GM19035 (cell line): ENCODE measurements at regions not wholly inside any gene's neighbourhood (a gene's known extent, or its start where the extent isn't known, plus 50 kb on each side); places are given as distances from the start of the nearest gene placed in this dataset.

Experiments used
- ATAC-seq: cut with Tn5 transposase; IDR thresholded peaks from one replicate; pipeline ENCODE4 v1.9.1; 2021; ENCODE audit not compliant: unreplicated experiment

DNA sequence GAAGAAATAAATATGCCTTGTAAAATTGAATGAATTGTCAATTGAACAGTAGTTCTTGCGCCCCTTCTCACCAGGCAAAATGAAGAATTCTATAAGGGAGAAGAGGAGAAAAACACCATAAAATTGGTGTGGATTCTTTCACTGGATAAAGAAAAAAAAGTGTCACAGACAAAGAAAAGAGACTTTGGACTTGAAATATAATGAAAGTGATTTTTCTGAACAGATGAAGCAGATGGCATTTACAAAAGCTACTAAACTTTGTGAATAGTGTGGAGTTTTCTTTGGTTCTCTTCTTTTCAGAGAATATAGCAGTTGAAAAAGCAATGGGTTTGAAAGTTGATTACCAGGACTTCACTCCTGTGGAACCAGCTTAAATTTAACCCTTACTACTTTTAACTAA lies 945.7 kb downstream of the DSC3 start:
- no peak for ATAC-seq

DNA sequence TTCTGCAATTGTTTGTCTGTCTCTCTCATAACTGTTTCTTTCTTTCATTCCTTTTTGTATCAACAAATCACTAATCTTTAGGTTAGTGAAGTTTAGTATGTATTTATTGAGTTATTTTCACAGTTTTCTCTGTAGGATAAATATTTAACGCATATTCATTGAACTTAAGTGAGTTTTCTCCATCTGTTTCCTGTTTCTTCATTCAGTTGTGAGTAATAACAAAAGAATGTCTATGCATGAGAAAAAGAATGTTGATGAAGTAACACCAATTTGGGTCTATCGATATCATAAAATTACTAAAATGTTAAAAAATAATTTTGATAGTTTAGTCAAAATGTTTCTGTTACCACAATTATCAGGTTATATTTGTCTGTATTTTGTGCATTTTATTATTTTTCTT lies 948.0 kb downstream of the DSC3 start:
- no peak for ATAC-seq

DNA sequence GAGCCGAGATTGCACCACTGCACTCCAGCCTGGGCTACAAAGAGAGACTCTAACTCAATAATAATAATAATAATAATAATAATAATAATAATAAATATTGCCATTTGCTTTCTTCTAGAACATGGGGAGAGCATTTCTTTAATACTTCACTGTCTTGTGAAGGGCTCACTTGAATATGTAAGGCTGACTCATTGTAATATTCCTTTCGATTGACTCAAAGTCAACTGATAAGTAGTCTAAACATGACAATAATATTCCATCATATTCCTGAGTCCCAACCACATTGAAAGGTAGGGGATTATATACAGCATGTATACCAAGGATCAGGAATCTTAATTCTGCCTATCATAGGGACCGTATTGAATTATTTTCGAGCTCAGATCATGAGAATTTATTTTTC lies 949.2 kb downstream of the DSC3 start:
- no peak for ATAC-seq

DNA sequence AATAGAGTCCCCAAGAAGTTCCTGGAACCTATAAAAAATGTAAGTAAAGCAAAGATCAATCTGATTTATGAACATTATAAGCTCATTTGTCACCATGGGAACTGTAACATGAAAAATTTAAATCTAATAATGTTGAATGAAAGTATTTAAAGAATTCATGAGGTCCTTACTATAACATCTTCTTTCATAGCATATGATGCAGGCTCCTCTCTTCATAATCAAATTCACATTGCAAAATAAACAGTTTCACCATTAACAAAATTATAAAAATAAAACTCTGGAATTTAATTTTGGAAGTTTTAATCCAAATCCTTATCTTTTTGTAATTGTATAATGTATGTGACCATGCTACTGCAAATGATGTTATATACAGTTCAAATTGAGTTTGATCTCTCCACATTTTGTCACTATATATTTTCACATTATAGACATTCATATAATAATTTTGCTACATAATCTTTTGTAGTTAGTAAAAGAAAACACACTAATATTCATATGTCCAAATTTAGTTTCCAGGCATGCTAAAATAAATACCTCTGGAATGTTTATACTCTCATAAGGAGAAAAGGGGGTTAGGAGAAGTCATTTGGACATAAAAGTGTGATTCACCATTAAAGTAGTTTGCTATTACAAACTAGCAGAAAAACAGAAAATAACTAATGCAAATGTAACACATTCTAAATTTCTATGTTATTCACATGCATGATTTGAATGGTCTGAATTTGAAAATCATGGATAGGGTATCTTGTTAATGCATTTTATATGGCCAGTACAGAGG lies 954.1 kb downstream of the DSC3 start:
- ATAC-seq = no peak

DNA sequence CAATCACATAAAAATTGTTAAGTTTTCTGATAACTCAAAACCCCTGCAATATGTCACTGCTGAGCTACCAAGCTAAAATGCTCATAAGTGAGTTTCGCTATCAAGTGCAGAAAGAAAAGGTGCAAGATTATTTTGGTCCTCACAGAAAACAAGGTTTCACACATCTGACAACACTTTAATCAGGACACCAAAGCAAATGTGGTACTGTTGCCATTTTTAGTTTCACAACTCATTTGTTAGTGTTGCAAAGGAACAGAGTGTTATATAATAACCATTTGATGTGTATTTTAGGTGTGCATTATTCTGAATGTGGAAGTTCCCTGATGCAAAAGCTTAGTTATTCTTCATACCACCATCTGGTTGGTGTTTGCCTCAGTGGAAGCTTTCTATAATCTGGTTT lies 956.2 kb downstream of the DSC3 start:
- no peak for ATAC-seq

DNA sequence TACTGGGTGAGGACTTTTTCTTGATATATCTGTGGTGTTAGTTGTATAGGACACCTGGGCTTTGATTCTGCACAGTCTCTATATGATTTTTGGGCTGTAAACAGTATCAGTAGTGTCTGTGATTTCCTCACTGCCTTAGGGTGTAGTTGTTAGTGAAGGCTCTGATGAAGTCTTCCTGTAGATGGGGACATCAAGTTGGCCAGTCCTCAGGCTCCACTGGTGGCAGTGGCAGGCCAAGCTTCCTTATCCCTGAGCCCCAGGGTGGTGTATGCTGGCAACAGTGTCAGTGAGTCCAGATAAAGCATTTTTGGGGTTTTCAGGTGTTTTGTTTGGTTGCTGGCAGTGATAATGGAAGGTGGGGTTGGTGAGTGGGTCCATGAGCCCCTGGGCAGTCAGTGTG lies 961.4 kb downstream of the DSC3 start:
- no peak for ATAC-seq

DNA sequence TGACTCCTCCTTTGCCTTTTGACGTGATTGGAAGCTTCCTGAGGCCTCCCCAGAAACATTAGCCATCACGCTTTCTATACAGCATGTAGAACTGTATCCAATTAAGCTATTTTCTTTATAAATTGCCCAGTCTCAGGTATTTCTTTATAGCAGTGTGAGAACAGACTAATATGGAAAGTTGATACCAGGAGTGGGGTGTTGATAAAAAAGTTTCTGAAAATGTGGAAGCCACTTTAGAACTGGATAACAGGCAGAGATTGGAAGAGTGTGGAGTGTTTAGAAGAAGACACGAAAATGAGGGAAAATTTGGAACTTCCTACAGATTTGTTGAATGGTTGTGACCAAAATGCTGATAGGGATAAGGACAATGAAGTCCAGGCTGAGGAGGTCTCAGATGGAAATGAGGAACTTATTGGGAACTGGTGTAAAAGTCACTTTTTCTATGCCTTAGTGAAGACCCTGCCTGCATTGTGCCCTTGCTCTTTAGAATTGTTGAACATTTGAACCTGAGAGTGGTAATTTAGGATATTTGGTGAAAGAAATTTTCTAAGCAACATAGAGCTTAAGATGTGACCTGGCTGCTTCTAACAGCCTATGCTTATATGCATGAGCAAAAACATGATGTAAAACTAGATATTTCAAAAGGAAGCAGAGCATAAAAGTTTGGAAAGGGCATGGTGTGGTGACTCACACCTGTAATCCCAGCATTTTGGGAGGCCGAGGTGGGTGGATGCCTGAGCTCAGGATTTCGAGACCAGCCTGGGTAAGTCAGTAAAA lies 969.7 kb downstream of the DSC3 start:
- no peak for ATAC-seq

DNA sequence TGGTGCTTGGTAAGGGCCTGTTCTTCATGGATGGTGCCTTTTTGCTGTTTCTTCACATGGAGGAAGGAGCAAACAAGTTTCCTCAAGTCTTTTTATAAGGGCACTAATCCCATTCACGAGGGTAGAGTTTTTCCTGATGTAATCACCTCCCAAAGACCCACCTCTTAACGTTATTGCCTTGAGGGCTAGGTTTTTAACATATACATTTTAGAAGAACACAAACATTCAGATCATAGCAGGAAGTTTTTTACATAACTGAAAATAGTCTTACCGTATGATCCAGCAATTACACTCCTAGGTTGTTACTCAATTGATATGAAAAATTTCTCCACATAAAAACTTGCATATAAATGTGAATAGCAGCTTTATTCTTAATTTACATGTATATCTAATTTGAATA lies 976.3 kb downstream of the DSC3 start:
- no peak for ATAC-seq

DNA sequence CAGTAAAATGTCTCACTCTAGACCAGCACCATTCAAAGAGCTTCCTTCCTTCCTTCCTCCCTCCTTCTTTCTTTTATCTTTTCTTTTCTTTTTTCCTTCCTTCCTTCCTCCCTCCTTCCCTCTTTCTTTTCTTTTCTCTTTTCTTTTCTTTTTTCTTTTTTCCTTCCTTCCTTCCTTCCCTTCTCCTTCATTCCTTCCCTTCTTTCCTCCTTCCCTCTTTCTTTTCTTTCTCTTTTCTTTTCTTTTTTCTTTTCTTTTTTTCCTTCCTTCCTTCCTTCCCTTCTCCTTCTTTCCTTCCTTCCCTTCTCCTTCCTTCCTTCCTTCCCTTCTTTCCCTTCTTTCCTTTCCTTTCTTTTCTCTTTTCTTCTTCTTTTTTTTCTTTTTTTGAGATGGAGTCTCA lies 985.1 kb downstream of the DSC3 start:
- no peak for ATAC-seq

DNA sequence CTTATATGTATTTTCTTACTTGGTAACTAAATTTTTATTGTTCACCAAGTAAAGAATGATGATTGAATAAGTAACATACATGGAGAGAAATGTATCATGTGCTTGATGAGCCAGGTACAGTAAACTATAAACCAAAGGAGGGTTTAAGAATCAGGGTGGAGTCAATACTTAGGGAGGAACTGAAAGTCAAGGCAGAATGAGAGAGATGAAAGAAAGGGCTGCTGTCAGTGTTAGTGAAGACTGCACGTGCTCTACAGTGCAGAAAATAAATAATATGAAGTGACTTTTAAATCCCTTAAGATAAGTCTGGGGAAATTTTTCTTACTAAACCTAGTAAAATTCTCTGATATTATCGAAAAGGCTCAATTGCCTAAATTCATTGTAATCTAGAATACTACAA lies 986.0 kb downstream of the DSC3 start:
- no peak for ATAC-seq

DNA sequence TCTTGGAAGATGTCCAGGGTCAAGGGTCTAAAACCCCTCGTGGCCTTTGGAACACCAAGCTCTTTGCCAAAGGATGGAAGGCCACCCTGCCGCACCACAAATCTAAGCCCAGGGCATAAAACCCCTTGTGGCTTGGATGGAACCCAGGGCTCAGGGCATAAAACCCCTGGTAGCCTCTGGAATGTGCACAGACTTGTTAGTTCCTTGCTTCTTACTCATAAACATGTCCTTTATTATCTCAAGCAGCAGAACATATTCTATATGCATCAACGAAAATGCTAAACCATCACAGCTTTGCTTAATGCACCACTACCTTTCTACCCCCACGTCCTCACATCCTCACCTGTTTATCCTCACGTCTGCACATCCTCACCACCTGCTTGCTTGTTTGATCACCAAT lies 998.0 kb downstream of the DSC3 start:
- ATAC-seq = no peak

DNA sequence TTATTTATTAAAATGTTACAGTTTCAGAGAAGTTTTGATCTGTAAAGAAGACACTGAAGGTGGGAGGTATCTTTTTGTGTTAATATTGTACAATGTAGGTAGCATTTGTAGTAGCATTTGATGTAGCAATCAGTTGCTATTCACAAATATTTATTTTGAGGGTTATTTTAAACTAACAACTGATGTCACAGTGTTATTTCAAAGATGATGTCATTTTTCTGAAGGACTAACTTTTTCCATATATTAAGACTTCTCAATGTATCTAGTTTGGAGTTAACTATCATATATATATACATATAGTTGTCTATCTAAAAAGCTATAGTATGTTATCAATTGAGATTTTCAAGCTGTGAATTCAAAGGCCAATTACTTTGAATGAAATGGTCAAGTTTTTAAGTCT lies 1003.3 kb downstream of the DSC3 start:
- no peak for ATAC-seq

DNA sequence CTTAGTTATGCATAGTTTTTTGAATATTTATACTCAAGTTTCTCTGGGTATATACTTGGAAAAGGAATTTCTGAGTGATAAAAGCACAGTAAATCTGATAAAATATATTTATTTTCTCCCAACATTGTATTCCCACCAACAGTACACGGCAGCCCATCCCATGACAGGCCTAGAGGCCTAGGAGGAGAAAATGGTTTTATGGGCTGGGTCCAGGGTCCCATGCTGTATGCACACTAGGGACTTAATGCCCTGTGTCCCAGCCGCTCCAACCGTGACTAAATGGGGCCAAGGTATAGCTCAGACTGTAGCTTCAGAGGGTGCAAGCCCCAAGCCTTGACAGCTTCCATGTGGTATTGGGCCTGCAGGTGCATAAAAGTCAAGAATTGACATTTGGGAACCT lies 1007.7 kb downstream of the DSC3 start:
- no peak for ATAC-seq

DNA sequence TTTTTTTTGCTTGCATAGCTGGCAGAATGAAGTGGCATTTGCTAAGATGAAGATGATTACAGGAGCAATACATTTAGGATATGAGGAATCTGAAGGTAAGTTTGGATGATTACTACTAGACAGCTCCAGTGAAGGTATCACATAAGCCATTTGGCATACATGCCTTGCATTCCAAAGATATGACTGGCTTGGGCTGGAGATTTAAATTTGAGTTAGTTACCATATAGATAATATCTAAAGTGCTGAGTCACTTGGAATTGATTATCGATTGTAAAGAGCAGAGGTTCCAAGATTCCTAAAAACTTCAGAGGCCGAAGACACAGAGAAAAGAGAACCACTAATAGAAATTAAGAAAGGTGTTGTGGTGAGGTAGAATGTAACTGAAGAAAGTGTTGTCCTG lies 1026.4 kb downstream of the DSC3 start:
- ATAC-seq = no peak

DNA sequence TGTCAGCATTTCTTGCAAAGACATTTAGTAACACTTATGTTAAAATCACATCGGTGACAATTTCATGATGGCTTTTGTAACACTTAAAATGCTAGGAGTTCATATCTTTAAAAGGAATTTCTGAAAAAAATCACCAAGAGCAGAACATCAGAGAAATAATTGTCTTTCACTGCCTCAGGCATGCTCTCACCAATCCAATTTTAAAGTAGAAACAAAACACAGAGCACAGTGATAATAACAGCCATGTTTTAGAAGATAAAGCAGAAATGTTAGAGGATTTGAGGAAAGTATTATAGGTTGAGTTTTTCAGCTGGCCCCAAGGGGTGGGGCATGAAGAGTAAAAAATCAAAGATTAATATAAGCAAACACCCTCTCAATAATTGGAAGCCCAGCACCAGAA lies 1037.6 kb downstream of the DSC3 start:
- no peak for ATAC-seq

DNA sequence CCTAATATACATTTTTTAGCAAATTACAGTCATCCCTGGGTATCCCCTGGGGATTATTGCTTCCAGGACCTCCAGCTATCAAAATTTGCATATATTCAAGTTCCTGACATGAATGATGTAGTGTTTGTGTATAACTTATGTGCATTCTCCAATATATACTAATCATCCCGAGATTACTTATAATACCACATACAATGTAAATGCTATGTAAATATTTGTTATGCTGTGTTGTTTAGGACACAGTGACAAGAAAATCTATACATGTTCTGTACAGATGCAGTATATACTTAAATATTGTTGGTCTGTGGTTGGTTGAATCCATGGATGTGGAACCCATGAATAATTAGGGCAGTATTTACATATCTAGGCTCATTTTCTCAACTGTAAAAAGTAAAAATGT lies 1060.3 kb downstream of the DSC3 start:
- no peak for ATAC-seq

DNA sequence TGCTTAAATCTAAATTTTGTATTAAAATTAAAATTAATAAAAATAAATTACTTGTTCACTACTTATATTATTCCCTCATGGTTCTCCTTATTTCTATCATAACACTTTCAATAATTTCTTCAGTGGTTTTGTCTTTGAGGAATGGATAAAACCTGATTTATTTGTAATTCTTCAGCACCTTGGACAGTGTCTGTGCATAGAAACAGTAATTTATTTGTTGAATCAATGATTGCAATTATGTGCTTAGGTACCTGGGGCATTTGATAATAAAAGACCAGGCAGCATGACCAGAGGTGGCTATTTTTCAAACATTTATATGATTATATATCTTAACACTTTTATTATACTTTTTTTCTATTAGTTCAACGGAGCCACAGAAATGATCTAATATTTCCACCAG lies 1062.7 kb downstream of the DSC3 start:
- no peak for ATAC-seq

DNA sequence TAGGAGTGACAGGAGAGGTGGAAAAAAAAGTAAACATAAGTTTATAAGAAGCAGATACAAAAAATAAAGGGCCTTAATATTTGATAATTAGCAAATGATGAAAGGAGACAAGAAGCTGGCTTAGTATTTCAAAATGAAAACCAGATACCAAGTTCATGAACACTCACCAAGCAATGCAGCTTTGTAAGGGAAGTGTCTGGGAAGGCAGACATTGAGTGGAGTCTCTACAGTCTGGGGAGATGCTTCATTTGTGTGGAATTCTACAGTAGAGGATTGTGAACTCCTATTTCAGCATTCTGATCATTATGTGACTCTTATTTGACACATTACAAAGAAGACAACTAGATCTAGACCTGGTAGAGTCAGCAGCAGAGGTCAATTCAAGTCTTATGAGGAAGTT lies 1072.7 kb downstream of the DSC3 start:
- ATAC-seq = no peak

DNA sequence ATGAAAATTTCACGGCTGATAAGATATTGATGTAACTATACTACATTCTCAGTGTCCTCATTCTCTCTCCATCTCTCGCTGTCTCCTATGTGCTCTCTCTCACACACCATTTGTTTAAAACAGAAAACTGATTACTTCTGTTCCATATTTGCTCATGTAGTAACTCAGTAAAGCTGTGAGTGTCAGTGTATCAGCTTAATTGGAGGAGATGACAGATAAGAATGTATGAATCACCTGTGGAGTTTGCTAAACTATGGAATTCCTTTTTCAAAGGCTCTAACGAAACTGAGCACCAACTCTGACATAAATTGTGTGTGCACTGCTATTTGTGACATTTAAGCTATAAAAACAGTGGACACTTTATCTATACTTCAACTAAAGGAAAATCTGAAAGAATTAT lies 1080.0 kb downstream of the DSC3 start:
- ATAC-seq = no peak

DNA sequence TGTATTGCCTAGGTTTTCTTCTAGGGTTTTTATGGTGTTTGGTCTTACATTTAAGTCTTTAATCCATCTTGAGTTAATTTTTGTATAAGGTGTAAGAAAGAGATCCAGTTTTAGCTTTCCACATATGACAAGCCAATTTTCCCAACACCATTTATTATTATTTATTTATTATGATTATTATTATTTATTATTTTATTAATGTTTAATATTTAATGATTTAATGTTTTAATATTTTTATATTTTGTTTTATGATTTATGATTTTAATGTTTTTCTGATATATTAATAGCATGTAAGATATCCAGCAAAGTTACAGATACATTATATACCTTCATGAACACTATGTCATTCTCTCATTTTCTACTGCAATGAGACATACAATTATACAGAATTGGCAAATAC lies 1082.0 kb downstream of the DSC3 start:
- no peak for ATAC-seq

DNA sequence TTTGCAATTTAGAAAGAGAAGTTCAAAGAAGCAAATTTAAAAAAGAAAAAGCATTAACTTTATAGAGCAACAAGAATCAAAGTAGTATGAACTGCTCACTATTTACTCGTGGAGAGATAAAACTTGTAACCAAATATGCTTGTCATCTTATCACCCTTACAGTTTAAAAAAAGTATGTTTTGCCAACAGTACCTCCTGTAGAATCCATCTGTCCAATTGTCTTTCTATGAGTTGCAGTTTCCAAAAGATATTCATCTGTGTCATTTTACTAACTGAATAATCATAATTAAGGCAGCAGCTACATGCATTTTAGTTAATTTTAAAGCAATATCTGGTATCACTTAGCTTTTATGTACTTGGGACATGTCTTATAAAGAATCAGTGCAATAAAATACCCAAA lies 1112.3 kb downstream of the DSC3 start:
- ATAC-seq = no peak

DNA sequence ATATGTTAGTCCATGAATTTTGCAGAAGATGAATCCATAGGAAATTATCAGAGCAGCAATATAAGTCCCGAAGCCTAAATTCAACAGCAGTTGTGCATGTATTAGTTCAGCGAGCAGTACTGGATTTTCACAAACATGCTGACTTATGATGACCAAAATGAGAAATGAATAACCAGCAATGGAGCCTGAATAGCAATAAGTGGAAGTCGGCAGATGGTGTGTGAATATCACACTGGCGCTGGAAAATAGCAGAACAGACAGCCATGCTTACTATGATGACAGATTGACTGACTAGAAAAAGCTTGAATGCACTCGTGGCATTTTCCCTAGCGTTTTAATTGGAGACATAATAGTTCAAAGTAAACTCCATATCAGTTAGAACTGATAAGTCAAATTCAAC lies 1114.5 kb downstream of the DSC3 start:
- ATAC-seq = no peak

DNA sequence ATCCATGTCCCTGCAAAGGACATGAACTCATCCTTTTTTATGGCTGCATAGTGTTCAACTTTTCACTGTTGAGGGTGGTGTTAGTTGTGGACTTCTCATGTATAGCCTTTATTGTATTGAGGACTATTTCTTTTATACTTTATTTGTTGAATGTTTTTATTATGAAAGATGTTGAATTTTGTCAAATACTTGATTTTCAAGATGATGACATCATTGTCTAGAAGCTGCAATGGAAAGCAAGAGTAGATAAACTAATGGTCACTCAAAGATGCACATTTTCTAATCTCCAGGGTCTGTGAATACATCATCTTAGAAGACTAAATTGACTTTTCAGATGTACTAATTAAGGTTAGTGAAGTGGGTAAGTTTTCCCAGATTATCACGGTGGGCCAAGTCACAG lies 1117.0 kb downstream of the DSC3 start:
- no peak for ATAC-seq
